ENCODE measurements at regions not wholly inside any gene's neighbourhood (a gene's known extent, or its start where the extent isn't known, plus 50 kb on each side); places are given as distances from the start of the nearest gene placed in this dataset.
A peak's percentile ranks its signal among the peaks of the same experiment; 100 is the strongest.

DNA sequence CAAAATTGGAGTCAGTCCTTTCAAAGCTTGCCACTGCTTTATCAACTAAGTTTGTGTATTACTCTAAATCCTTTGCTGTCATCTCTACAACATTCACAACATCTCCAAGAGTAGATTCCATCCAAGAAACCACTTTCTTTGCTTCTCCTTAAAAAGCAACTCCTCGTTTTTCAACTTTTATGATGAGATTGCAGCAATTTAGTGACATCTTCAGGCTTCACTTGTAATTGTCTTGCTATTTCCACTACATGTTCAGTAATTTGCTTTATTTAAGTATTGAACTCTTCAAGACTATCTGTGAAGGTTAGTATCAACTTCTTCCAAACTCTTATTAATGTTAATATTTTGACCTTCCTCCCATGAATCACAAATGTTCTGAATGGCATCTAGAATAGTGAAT, 747.9 kb downstream of the TMTC2 start:
- no peak for TF ChIP-seq EZH2phosphoT487 (IDR thresholded peaks at IDR 0.05; ENCODE audit: low read depth)
- TF ChIP-seq, protein P1, sequence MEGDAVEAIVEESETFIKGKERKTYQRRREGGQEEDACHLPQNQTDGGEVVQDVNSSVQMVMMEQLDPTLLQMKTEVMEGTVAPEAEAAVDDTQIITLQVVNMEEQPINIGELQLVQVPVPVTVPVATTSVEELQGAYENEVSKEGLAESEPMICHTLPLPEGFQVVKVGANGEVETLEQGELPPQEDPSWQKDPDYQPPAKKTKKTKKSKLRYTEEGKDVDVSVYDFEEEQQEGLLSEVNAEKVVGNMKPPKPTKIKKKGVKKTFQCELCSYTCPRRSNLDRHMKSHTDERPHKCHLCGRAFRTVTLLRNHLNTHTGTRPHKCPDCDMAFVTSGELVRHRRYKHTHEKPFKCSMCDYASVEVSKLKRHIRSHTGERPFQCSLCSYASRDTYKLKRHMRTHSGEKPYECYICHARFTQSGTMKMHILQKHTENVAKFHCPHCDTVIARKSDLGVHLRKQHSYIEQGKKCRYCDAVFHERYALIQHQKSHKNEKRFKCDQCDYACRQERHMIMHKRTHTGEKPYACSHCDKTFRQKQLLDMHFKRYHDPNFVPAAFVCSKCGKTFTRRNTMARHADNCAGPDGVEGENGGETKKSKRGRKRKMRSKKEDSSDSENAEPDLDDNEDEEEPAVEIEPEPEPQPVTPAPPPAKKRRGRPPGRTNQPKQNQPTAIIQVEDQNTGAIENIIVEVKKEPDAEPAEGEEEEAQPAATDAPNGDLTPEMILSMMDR (IDR thresholded peaks at IDR 0.05; ENCODE audit: low read depth, low read length) = peak; percentile 32
